Stimulated activated CD4-positive, alpha-beta T cell treated with anti-CD3 and anti-CD28 coated beads, Interleukin-15, amount 100 ng/mL, for 1 hour (primary cell): ENCODE measurements at regions not wholly inside any gene's neighbourhood (a gene's known extent, or its start where the extent isn't known, plus 50 kb on each side); places are given as distances from the start of the nearest gene placed in this dataset.

Source experiments
- DNase-seq, 2 donors: peaks; one replicate each; pipeline ENCODE4 v3.0.0-alpha.2; 2020; ENCODE audit warnings: low read depth in 1 of 2, low spot score in 1 of 2

GRCh38 chr4:147052361-147052760 lies 106.7 kb upstream of the TTC29 start:
- no peak for DNase-seq

DNA sequence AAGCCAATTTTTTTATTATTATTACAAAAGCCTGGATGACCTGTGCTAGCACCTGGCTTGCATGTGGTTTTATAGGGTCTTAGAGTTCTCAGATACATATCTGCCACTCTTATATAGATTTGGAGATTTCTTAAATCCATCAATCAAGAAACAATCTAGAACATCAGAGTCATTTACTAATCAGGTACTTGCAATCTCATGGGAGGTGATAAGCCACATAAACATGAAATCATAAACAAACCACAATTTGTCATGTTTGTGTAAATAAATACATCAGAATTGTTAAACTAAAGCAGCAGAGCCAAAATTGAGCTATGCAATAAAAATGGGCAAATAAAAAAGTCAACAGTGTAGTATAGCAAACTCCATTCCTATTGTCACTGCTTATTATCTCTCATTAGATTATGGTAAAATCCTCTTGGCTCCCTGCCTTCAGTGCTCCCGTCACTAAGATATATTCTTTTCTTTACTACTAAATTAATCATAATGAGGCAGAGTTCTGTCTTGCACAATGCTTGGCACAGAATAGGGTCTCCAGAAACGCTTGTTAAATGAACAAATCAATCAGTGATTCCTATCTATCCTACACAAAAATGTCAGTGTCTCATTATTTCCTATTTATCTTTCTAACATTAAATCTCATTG lies 108.7 kb upstream of the TTC29 start:
- no peak for DNase-seq

- DNase-seq = no peak
These were observed 111.4 kb upstream of the TTC29 start for GRCh38 chr4:147056940-147057610.

- DNase-seq = no peak
These were observed 112.0 kb upstream of the TTC29 start for GRCh38 chr4:147057611-147058190.

- no peak for DNase-seq
These were observed 113.5 kb upstream of the TTC29 start for GRCh38 chr4:147059064-147059731.

- DNase-seq = no peak
These were observed 114.7 kb upstream of the TTC29 start for GRCh38 chr4:147060151-147060931.

DNA sequence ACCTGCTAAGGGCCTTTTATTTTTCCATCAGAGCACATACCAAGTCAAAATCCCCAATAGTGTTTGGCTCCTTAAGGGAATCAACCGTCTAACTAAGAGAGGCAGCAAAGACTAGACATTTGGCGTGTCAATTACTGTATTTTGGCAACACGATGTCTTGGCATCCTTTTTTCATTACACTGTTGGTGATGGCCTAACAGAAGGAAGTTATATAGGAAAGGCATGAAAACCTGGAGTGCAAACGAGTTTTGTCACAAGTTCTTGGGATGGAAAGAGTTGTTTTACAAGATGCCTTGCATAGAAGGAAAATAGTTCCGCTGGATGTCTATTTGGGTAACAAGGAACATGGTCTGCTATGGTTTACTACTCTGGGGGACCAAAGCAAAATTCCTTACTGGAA lies 119.2 kb upstream of the TTC29 start:
- DNase-seq = no peak

DNA sequence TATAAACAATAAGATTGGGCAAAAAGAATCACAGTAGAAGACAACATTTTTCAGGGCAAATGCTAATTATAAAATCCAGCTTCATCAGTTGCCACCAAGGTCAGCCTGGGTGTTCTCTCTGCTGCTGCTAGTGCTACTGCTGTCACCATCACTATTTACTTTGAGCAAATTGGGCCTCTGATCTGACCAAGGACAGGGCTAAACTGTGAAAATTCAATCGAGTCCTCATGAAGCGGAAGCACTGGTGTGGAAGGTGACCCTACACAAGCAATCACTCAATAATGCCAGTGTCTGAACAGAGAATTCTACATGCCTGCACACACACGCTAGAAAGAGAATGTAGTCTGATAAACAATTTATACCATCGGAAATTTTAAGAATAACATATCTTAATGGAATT lies 122.9 kb upstream of the TTC29 start:
- no peak for DNase-seq

- DNase-seq = no peak
These were observed 125.6 kb upstream of the TTC29 start for GRCh38 chr4:147071209-147071740.

- no peak for DNase-seq
These were observed 130.5 kb upstream of the TTC29 start for GRCh38 chr4:147076179-147076578.

DNA sequence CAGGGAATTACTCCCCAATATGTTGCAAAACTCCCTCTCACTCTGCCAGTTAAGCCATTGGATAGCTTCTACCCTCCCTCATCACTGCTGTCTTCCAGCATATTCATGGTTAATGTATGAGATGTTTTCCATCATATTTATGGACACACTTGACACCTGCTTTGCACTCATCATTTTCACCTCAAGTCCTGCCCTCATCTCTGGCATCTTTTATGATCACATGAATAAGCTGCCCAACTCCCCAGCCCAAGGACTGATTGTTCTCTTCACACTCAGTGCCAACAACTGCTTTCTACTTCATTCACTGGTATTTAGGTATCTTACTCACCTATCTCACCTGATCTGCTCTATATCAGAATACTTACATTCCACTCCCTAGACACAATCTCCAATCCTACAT lies 131.1 kb upstream of the TTC29 start:
- DNase-seq = no peak

DNA sequence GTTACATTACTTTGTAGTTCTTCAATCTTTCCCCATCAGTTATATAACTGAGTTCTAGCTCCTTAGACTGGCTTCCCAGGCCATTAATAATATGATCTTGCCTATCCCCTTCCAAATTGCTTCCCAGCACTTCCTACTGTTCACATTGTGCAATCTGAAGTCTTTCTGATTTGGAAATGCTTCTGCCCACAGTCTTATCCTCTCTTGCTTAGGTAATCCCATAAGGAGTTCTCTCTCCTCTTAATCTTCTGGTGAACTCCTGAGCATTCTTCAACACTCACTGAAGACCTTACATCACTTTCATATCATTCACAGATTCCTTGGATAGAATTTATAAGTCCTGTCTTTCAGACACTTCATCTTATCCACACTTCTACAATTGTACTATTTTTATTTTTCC lies 132.7 kb upstream of the TTC29 start:
- no peak for DNase-seq

- no peak for DNase-seq
These were observed 133.4 kb upstream of the TTC29 start for GRCh38 chr4:147078875-147079658.

GRCh38 chr4:147084861-147085260 lies 139.2 kb upstream of the TTC29 start:
- DNase-seq = no peak

GRCh38 chr4:147085781-147086180 lies 140.1 kb upstream of the TTC29 start:
- no peak for DNase-seq

DNA sequence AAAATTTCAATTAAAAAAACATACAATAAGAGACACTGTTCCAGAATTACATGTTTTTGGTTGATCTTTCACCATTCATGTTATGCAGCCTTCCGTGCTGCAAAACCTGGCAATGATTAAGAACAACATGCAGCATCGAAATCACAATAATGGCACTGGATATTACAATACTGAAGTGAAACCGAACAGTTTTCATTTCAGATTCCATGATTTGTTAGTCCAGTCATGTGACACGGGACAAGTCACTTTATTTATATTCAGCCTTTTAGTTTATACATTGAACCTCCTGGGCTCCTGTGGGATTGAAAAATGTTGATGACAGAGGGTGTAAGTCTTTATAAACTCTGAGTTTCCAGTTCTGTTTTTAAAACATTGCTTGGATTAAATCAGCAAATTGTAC lies 142.5 kb upstream of the TTC29 start:
- DNase-seq = no peak

GRCh38 chr4:147090486-147090885 lies 144.8 kb upstream of the TTC29 start:
- DNase-seq = no peak

- no peak for DNase-seq
These were observed 147.5 kb upstream of the TTC29 start for GRCh38 chr4:147093206-147093605.

GRCh38 chr4:147094238-147094637 lies 148.6 kb upstream of the TTC29 start:
- DNase-seq = no peak
